ENCODE measurements at regions not wholly inside any gene's neighbourhood (a gene's known extent, or its start where the extent isn't known, plus 50 kb on each side); places are given as distances from the start of the nearest gene placed in this dataset.

GRCh38 chr19:28009696-28010095, 1203.3 kb downstream of the UQCRFS1 start:
- 67 to 73% methylated on average over 4 of the region's 4 CpGs for WGBS, 2 donors
- H3K36me3 ChIP-seq: no peaks in the 10 kb centered on the region
- H3K4me3 ChIP-seq: no peak overlapping the region
- H3K4me1 ChIP-seq: peaks cover 0 to 15% (median 0%) of the 10 kb centered on the region in 4 donors
- peak overlapping the region in 1 of 4 donors; percentile 19 for H3K27ac ChIP-seq
- no peaks in the 10 kb centered on the region for H3K9me3 ChIP-seq
- DNase-seq: no peak
- no peaks in the 10 kb centered on the region for H3K27me3 ChIP-seq
- TF ChIP-seq POLR2AphosphoS5 (IDR thresholded peaks at IDR 0.05): no peak
- TF ChIP-seq POLR2A (IDR thresholded peaks at IDR 0.05): no peak
- TF ChIP-seq CTCF (IDR thresholded peaks at IDR 0.05): no peak
- TF ChIP-seq EP300 (IDR thresholded peaks at IDR 0.05): no peak
- intact Hi-C loops (cut with DNase I): no loop called here

GRCh38 chr19:28008695-28009094, 1204.3 kb downstream of the UQCRFS1 start:
- 67 to 80% methylated on average over 2 of the region's 2 CpGs for WGBS, 2 donors

GRCh38 chr19:28003543-28003942, 1209.4 kb downstream of the UQCRFS1 start:
- no peak for DNase-seq
- 93 to 98% methylated on average over 1 of the region's 1 CpG for WGBS, 2 donors
- H3K4me3 ChIP-seq: no peak overlapping the region

More at GRCh38 chr19:28008695-28009094, 1204.3 kb downstream of the UQCRFS1 start:
- intact Hi-C loops (cut with DNase I): no loop called here
- no peak for TF ChIP-seq POLR2AphosphoS5 (IDR thresholded peaks at IDR 0.05)
- no peak for TF ChIP-seq CTCF (IDR thresholded peaks at IDR 0.05)
- no peak for TF ChIP-seq EP300 (IDR thresholded peaks at IDR 0.05)
- no peak for TF ChIP-seq POLR2A (IDR thresholded peaks at IDR 0.05)
- DNase-seq: no peak
- peaks cover 0 to 15% (median 0%) of the 10 kb centered on the region in 4 donors for H3K4me1 ChIP-seq
- H3K36me3 ChIP-seq: no peaks in the 10 kb centered on the region
- H3K27ac ChIP-seq: no peak overlapping the region
- no peaks in the 10 kb centered on the region for H3K9me3 ChIP-seq
- no peaks in the 10 kb centered on the region for H3K27me3 ChIP-seq
- no peak overlapping the region for H3K4me3 ChIP-seq

GRCh38 chr19:27997069-27997468, 1215.9 kb downstream of the UQCRFS1 start:
- Histone ChIP-seq H3K9me3 (no peaks in the 10 kb centered on the region), H3K36me3 (no peaks in the 10 kb centered on the region), H3K27ac (no peak overlapping the region), H3K4me3 (no peak overlapping the region), H3K4me1 (no peaks in the 10 kb centered on the region), H3K27me3 (no peaks in the 10 kb centered on the region)
- intact Hi-C loops (cut with DNase I): no loop called here
- 74 to 77% methylated on average over 2 of the region's 2 CpGs for WGBS, 2 donors
- TF ChIP-seq POLR2AphosphoS5 (IDR thresholded peaks at IDR 0.05): no peak
- TF ChIP-seq EP300 (IDR thresholded peaks at IDR 0.05): no peak
- no peak for TF ChIP-seq CTCF (IDR thresholded peaks at IDR 0.05)
- TF ChIP-seq POLR2A (IDR thresholded peaks at IDR 0.05): no peak
- DNase-seq: no peak

More at GRCh38 chr19:28003543-28003942, 1209.4 kb downstream of the UQCRFS1 start:
- no peaks in the 10 kb centered on the region for H3K36me3 ChIP-seq
- H3K27me3 ChIP-seq: no peaks in the 10 kb centered on the region
- no peaks in the 10 kb centered on the region for H3K9me3 ChIP-seq
- no peak overlapping the region for H3K27ac ChIP-seq
- H3K4me1 ChIP-seq: no peaks in the 10 kb centered on the region
- TF ChIP-seq POLR2A (IDR thresholded peaks at IDR 0.05): no peak
- TF ChIP-seq CTCF (IDR thresholded peaks at IDR 0.05): no peak
- no peak for TF ChIP-seq POLR2AphosphoS5 (IDR thresholded peaks at IDR 0.05)
- no peak for TF ChIP-seq EP300 (IDR thresholded peaks at IDR 0.05)
- intact Hi-C loops (cut with DNase I): no loop called here

Measured in sigmoid colon (tissue), 6 donors.